GM13976 (cell line): ENCODE measurements at regions not wholly inside any gene's neighbourhood (a gene's known extent, or its start where the extent isn't known, plus 50 kb on each side); places are given as distances from the start of the nearest gene placed in this dataset.

Source experiments
- DNase-seq: peaks from one replicate; pipeline ENCODE4 v3.0.0; 2012; ENCODE audit warnings: low spot score
- CTCF ChIP-seq: IDR thresholded peaks from 2 replicates; pipeline ENCODE4 v1.5.1; 2012; ENCODE audit warnings: borderline replicate concordance, mild to moderate bottlenecking; ENCODE audit not compliant: insufficient read depth; ENCODE audit errors: extremely low read depth, missing control alignments, control extremely low read depth
- in situ Hi-C: fragments of 300-500 bp; cut with MboI; formaldehyde crosslinking; loops from one replicate; pipeline ENCODE4 v1.12.0; 2022; ENCODE audit warnings: low sequenced_read_pairs, mixed read lengths, inconsistent platforms; ENCODE audit not compliant: unreplicated experiment

- in situ Hi-C loops: no loop called here
- DNase-seq: no peak
- no peak for TF ChIP-seq CTCF
Observed at GRCh38 chr6:144845186-144845585, 560.1 kb downstream of the UTRN start.

GRCh38 chr6:144847916-144848315, 562.8 kb downstream of the UTRN start:
- TF ChIP-seq CTCF: no peak
- no peak for DNase-seq
- in situ Hi-C loops: no loop called here

- no peak for DNase-seq
- in situ Hi-C loops: no loop called here
- TF ChIP-seq CTCF: no peak
Observed at GRCh38 chr6:144849920-144850319, 564.8 kb downstream of the UTRN start.

GRCh38 chr6:144853603-144854002, 568.5 kb downstream of the UTRN start:
- in situ Hi-C loops: no loop called here
- no peak for TF ChIP-seq CTCF
- DNase-seq: no peak

DNA sequence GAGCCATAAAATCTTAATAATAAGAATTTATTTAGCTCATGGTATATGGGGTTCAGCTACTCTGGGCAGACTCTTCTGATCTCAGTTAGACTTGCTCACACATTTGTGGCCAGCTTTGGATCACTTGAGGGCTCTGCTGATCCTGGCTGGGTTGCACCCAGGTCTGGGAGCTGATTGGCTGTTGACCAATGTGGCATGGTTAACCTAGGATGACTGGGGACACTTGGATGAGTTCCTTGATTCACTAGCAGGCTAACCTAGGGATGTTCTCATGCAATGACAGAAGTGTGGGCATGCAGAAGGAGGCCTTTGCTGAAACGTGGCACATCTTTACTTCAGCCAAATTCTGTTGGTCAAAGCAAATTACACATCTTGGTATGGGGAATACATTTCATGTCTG, 569.5 kb downstream of the UTRN start:
- DNase-seq: no peak
- TF ChIP-seq CTCF: no peak
- in situ Hi-C loops: no loop called here

DNA sequence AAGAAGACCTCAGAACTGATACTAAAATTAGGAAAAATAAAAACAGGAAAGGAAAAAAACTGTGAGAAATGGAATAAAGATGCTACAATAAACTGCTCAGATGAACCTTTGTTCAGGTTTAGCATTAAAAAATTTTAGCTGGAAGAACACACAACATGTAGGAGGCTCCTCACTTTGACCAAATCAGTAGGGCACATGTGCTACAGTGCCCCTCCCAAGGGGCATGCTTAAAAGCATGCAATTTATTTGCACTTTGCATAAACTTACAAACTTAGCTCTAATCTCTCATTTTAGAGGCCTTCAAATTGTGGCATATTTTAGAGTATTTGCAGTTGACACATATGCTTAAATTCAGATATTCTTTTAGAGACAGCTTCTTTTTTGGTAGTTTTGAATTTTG, 570.2 kb downstream of the UTRN start:
- TF ChIP-seq CTCF: no peak
- DNase-seq: no peak
- in situ Hi-C loops: no loop called here
